Ishikawa (cell line): ENCODE measurements at regions not wholly inside any gene's neighbourhood (a gene's known extent, or its start where the extent isn't known, plus 50 kb on each side); places are given as distances from the start of the nearest gene placed in this dataset.

ENCODE experiments used
- CEBPB ChIP-seq: IDR thresholded peaks from 2 replicates; pipeline ENCODE4 v1.6.1; 2012
- CREB1 ChIP-seq: IDR thresholded peaks from 2 replicates; pipeline ENCODE4 v1.6.1; 2012; ENCODE audit warnings: low read depth
- EGR1 ChIP-seq: IDR thresholded peaks from 2 replicates; pipeline ENCODE4 v1.6.1; 2012
- EP300 ChIP-seq: IDR thresholded peaks from 2 replicates; pipeline ENCODE4 v1.6.1; 2012; ENCODE audit warnings: borderline replicate concordance
- FOXM1 ChIP-seq: IDR thresholded peaks from 2 replicates; pipeline ENCODE4 v1.6.1; 2012; ENCODE audit warnings: low read depth, borderline replicate concordance
- MAX ChIP-seq: IDR thresholded peaks from 2 replicates; pipeline ENCODE4 v1.6.1; 2012
- NFIC ChIP-seq: IDR thresholded peaks from 2 replicates; pipeline ENCODE4 v1.6.1; 2012
- RAD21 ChIP-seq: IDR thresholded peaks from 2 replicates; pipeline ENCODE4 v1.6.1; 2012; ENCODE audit warnings: low read depth
- REST ChIP-seq: IDR thresholded peaks from 2 replicates; pipeline ENCODE4 v1.6.1; 2012; ENCODE audit warnings: low read depth, mild to moderate bottlenecking
- TAF1 ChIP-seq: IDR thresholded peaks from 2 replicates; pipeline ENCODE4 v1.6.1; 2012; ENCODE audit warnings: low read depth, mild to moderate bottlenecking
- TCF12 ChIP-seq: IDR thresholded peaks from 2 replicates; pipeline ENCODE4 v1.6.1; 2012; ENCODE audit warnings: low read depth
- TEAD4 ChIP-seq: IDR thresholded peaks from 2 replicates; pipeline ENCODE4 v1.6.1; 2012
- USF1 ChIP-seq: IDR thresholded peaks from 2 replicates; pipeline ENCODE4 v1.6.1; 2012
- YY1 ChIP-seq: IDR thresholded peaks from 2 replicates; pipeline ENCODE4 v1.6.1; 2012; ENCODE audit warnings: low read depth
- ZBTB7A ChIP-seq: IDR thresholded peaks from 2 replicates; pipeline ENCODE4 v1.6.1; 2012; ENCODE audit warnings: low read depth

DNA sequence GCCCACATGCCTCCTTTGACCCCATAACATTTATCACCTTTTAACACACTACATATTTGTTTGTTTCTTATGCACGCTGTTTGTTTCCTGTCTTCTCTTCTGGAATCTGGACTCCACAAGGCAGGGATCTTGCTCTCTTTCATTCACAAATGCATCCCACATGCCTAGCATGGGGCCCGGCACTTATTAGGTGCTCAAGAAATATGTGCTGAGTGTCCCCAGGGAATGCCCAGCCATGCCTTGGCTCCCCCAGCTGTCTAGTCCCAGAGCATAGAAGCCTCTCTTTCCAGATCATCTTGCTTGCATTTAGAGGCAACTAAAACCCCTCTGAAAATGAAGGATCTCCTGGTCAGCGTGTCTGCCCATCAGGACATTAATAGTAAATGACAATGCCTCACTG is 283.7 kb downstream of the CBLN1 start:
- TF ChIP-seq MAX (no peak), YY1 (no peak)

DNA sequence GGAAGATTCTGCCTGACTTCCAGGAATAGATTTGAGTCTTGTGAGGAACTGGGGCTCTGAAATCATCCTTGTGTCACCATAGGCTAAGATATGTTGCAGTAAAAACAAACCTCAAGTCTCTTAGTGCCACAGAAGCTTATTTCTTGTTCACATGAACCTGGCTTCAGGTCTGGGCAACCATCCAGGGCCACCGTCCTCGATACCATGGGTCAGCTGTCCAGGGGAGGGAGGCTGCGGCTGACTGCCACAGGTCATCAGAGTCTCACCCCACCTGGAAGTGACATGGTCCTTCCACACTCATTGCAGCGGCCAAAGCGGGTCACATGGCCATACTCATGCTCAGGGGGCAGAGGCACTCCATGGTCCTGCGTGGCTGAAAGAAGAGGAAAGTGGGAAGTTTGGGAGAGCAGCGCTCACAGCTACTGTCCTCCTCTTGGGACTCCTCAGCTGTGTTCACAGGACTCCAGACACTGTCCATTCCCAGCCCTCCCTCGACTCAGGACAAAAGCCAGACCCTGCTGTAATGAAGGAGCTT is 284.5 kb downstream of the CBLN1 start:
- TF ChIP-seq USF1: no peak
- no peak for TF ChIP-seq RAD21
- TF ChIP-seq ZBTB7A: no peak
- TF ChIP-seq FOXM1: no peak
- TF ChIP-seq TEAD4: no peak
- no peak for TF ChIP-seq YY1
- no peak for TF ChIP-seq TAF1
- TF ChIP-seq EGR1: no peak
- TF ChIP-seq NFIC: no peak
- TF ChIP-seq TCF12: no peak
- no peak for TF ChIP-seq CREB1
- no peak for TF ChIP-seq MAX
- TF ChIP-seq EP300: no peak
- no peak for TF ChIP-seq REST
- no peak for TF ChIP-seq CEBPB

DNA sequence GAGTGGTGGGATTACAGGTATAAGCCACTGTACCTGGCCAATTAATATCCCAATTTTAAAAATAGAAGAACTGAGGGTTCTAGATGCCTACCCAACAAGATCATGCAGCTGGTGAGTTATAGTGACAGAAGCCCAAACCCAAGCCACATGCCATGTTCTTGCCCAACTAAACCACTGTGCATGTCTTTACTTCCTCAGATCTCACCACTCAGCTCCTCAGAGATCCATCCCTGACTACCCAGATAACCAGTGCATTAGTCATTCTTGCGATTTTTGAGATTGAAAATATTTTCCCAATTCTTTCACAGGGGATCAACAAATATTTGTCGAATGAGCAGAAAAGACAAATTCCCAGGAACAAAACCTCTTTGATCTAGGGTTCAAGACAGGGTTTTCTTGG is 303.1 kb downstream of the CBLN1 start:
- TF ChIP-seq TAF1: no peak
- no peak for TF ChIP-seq CREB1
- no peak for TF ChIP-seq REST
- no peak for TF ChIP-seq NFIC
- no peak for TF ChIP-seq CEBPB
- no peak for TF ChIP-seq EP300
- no peak for TF ChIP-seq EGR1
- no peak for TF ChIP-seq RAD21
- no peak for TF ChIP-seq USF1
- no peak for TF ChIP-seq MAX
- TF ChIP-seq FOXM1: no peak
- no peak for TF ChIP-seq ZBTB7A
- TF ChIP-seq TCF12: no peak
- no peak for TF ChIP-seq TEAD4
- no peak for TF ChIP-seq YY1

DNA sequence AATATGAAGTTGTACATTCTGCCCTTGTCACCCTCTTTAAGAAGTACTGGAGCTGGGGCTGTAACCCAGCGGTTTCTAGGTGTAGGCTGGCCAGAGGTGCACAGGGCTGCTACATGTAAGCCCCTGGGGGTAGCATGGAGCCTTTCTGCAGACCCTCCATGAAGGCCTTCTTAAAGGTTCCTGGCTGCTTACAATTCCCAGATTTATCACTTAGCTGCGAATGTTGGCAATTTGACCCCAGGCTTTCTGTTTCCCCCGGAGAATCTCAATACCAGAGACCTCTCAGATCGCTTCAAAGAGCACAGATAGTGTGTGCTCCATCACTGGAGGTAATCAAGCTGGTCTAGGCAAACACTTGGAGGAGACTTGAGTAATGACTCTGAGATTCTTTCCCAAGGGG is 309.4 kb downstream of the CBLN1 start:
- TF ChIP-seq TCF12 (no peak), TEAD4 (no peak), ZBTB7A (no peak), CREB1 (no peak), CEBPB (no peak), NFIC (no peak), TAF1 (no peak), FOXM1 (no peak), YY1 (no peak), USF1 (no peak), RAD21 (no peak), MAX (no peak), REST (no peak), EP300 (no peak), EGR1 (no peak)
